ENCODE measurements at regions not wholly inside any gene's neighbourhood (a gene's known extent, or its start where the extent isn't known, plus 50 kb on each side); places are given as distances from the start of the nearest gene placed in this dataset.

DNA sequence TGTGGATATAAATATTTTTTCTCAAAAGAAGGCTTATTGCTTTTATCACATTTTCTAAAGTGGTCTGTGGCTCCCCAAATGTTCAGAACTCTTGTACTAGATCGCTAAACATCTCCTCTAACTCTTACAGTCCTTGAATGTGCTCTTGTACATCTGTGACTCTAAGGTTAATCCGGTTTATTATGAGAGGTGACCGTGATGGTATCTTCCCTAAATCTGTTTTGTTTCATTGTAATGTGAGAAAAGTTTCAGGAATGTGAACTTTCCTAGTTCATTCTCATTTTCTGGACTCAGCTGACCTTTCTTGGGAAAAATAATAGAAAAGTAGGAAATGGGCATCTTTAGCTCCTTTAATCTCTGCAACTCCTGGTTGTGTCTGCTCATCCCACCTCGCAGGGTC is 94.5 kb upstream of the CD180 start:
- TF ChIP-seq, protein P1, sequence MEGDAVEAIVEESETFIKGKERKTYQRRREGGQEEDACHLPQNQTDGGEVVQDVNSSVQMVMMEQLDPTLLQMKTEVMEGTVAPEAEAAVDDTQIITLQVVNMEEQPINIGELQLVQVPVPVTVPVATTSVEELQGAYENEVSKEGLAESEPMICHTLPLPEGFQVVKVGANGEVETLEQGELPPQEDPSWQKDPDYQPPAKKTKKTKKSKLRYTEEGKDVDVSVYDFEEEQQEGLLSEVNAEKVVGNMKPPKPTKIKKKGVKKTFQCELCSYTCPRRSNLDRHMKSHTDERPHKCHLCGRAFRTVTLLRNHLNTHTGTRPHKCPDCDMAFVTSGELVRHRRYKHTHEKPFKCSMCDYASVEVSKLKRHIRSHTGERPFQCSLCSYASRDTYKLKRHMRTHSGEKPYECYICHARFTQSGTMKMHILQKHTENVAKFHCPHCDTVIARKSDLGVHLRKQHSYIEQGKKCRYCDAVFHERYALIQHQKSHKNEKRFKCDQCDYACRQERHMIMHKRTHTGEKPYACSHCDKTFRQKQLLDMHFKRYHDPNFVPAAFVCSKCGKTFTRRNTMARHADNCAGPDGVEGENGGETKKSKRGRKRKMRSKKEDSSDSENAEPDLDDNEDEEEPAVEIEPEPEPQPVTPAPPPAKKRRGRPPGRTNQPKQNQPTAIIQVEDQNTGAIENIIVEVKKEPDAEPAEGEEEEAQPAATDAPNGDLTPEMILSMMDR (IDR thresholded peaks at IDR 0.05; ENCODE audit: insufficient read depth, low read depth, low read length): no peak
- TF ChIP-seq EZH2 (IDR thresholded peaks at IDR 0.05; ENCODE audit: insufficient read depth, low read length): no peak

Measured in astrocyte (in vitro differentiated cells and primary cell).